ENCODE measurements at regions not wholly inside any gene's neighbourhood (a gene's known extent, or its start where the extent isn't known, plus 50 kb on each side); places are given as distances from the start of the nearest gene placed in this dataset.

- no peaks in the 10 kb centered on the region for H3K27me3 Mint-ChIP-seq (ENCODE audit: unreplicated experiment)
- TF ChIP-seq CTCF (IDR thresholded peaks at IDR 0.05; ENCODE audit: partially characterized antibody, unreplicated experiment) = no peak
- peak overlapping the region; percentile 19 for H3K27ac Mint-ChIP-seq (ENCODE audit: unreplicated experiment)
- peaks cover 6% of the 10 kb centered on the region for H3K9me3 Mint-ChIP-seq (ENCODE audit: unreplicated experiment)
- no peak overlapping the region for H3K4me3 Mint-ChIP-seq (ENCODE audit: unreplicated experiment)
- DNase-seq = no peak
- peaks cover 5% of the 10 kb centered on the region for H3K36me3 Mint-ChIP-seq (ENCODE audit: unreplicated experiment)
- H3K4me1 Mint-ChIP-seq (ENCODE audit: low read depth, unreplicated experiment) = peaks cover 15% of the 10 kb centered on the region
Observed at GRCh38 chr1:96104506-96104905, 617.1 kb upstream of the PTBP2 start.

GRCh38 chr1:96104906-96105305, 616.7 kb upstream of the PTBP2 start:
- no peak for DNase-seq
- H3K27ac Mint-ChIP-seq (ENCODE audit: unreplicated experiment) = no peak overlapping the region
- H3K4me1 Mint-ChIP-seq (ENCODE audit: low read depth, unreplicated experiment) = peaks cover 15% of the 10 kb centered on the region

GRCh38 chr1:96116731-96117130, 604.9 kb upstream of the PTBP2 start:
- Mint-ChIP-seq H3K36me3 (ENCODE audit: unreplicated experiment) (no peaks in the 10 kb centered on the region), H3K4me3 (ENCODE audit: unreplicated experiment) (no peak overlapping the region), H3K27ac (ENCODE audit: unreplicated experiment) (no peak overlapping the region), H3K4me1 (ENCODE audit: low read depth, unreplicated experiment) (no peaks in the 10 kb centered on the region), H3K27me3 (ENCODE audit: unreplicated experiment) (no peaks in the 10 kb centered on the region), H3K9me3 (ENCODE audit: unreplicated experiment) (no peaks in the 10 kb centered on the region)
- DNase-seq = no peak
- TF ChIP-seq CTCF (IDR thresholded peaks at IDR 0.05; ENCODE audit: partially characterized antibody, unreplicated experiment) = no peak

More at GRCh38 chr1:96104906-96105305, 616.7 kb upstream of the PTBP2 start:
- Mint-ChIP-seq H3K36me3 (ENCODE audit: unreplicated experiment) (peaks cover 5% of the 10 kb centered on the region), H3K9me3 (ENCODE audit: unreplicated experiment) (peaks cover 6% of the 10 kb centered on the region), H3K4me3 (ENCODE audit: unreplicated experiment) (no peak overlapping the region), H3K27me3 (ENCODE audit: unreplicated experiment) (no peaks in the 10 kb centered on the region)
- no peak for TF ChIP-seq CTCF (IDR thresholded peaks at IDR 0.05; ENCODE audit: partially characterized antibody, unreplicated experiment)

- H3K9me3 Mint-ChIP-seq (ENCODE audit: unreplicated experiment) = peaks cover 1% of the 10 kb centered on the region
- H3K27me3 Mint-ChIP-seq (ENCODE audit: unreplicated experiment) = no peaks in the 10 kb centered on the region
- peaks cover 1% of the 10 kb centered on the region for H3K4me1 Mint-ChIP-seq (ENCODE audit: low read depth, unreplicated experiment)
- no peak overlapping the region for H3K27ac Mint-ChIP-seq (ENCODE audit: unreplicated experiment)
- TF ChIP-seq CTCF (IDR thresholded peaks at IDR 0.05; ENCODE audit: partially characterized antibody, unreplicated experiment) = no peak
- DNase-seq = no peak
- H3K36me3 Mint-ChIP-seq (ENCODE audit: unreplicated experiment) = no peaks in the 10 kb centered on the region
- no peak overlapping the region for H3K4me3 Mint-ChIP-seq (ENCODE audit: unreplicated experiment)
Observed at GRCh38 chr1:96130432-96130831, 591.2 kb upstream of the PTBP2 start.

- DNase-seq = no peak
- Mint-ChIP-seq H3K4me1 (ENCODE audit: low read depth, unreplicated experiment) (no peaks in the 10 kb centered on the region), H3K27me3 (ENCODE audit: unreplicated experiment) (no peaks in the 10 kb centered on the region), H3K9me3 (ENCODE audit: unreplicated experiment) (no peaks in the 10 kb centered on the region), H3K27ac (ENCODE audit: unreplicated experiment) (no peak overlapping the region), H3K4me3 (ENCODE audit: unreplicated experiment) (no peak overlapping the region), H3K36me3 (ENCODE audit: unreplicated experiment) (peaks cover 16% of the 10 kb centered on the region)
- TF ChIP-seq CTCF (IDR thresholded peaks at IDR 0.05; ENCODE audit: partially characterized antibody, unreplicated experiment) = no peak
Observed at GRCh38 chr1:96144636-96145035, 576.9 kb upstream of the PTBP2 start.
